ENCODE measurements at regions not wholly inside any gene's neighbourhood (a gene's known extent, or its start where the extent isn't known, plus 50 kb on each side); places are given as distances from the start of the nearest gene placed in this dataset.

DNA sequence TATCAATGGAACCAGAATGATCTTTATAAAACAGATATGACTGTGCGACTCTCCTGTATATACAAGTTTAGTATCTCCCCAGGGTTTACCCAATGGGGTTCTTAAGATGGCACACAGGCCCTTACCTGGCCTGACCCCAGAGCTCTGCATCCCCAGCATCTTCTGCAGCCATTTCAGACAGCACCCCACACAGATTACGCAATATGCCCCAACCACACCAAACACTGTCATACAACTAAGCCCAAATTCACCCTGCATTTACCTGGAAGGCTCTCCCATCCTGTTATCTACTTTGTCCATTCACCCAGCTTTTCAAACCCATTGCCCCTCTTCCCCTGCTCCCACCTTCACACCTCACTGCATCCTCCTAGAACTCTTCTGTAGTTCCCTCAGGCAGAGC lies 182.5 kb upstream of the API5 start:
- Histone ChIP-seq H3K36me3 (ENCODE audit: control insufficient read depth in 2 of 2, extremely low read depth in 1 of 2, insufficient read depth in 2 of 2, low read length in 2 of 2) (no peaks in the 10 kb centered on the region), H3K27ac (ENCODE audit: insufficient read depth, low read depth, low read length) (no peak overlapping the region), H2AFZ (ENCODE audit: low read depth, low read length) (no peak overlapping the region), H3K9ac (replicated peaks; ENCODE audit: extremely low read depth, insufficient read depth, low read length) (no peak overlapping the region), H3K9me3 (replicated peaks; ENCODE audit: control insufficient read depth, insufficient read depth, low read length) (no peaks in the 10 kb centered on the region), H3K79me2 (ENCODE audit: control insufficient read depth, insufficient read depth, low read length) (no peaks in the 10 kb centered on the region), H3K4me3 (replicated peaks in 1 of 3; ENCODE audit: insufficient read depth in 1 of 3, low read depth in 1 of 3, low read length in 3 of 3) (no peak overlapping the region), H3K4me1 (ENCODE audit: control insufficient read depth, extremely low read depth, insufficient read depth, low read length) (no peaks in the 10 kb centered on the region), H3K4me2 (ENCODE audit: insufficient read depth, low read length) (no peak overlapping the region), H3K27me3 (ENCODE audit: control insufficient read depth in 2 of 2, insufficient read depth in 2 of 2, low read length in 2 of 2) (no peaks in the 10 kb centered on the region), H4K20me1 (replicated peaks; ENCODE audit: control insufficient read depth, extremely low read depth, insufficient read depth, low read length) (no peaks in the 10 kb centered on the region), H3K9me1 (replicated peaks; ENCODE audit: control insufficient read depth, extremely low read depth, insufficient read depth, low read length) (no peaks in the 10 kb centered on the region)
- FAIRE-seq (no peak), DNase-seq (ENCODE audit: low read depth, low spot score) (no peak)
- dilution Hi-C loops (cut with MboI; ENCODE audit: extremely low pct_ligation_motif_present, low sequenced_read_pairs) (no loop called here), intact Hi-C loops (cut with micrococcal nuclease) (no loop called here)
- POLR2A ChIA-PET: no interaction called here
- BruUV-seq (replicated peaks): no TSS peak
- TF ChIP-seq CTCF (IDR thresholded peaks at IDR 0.05; ENCODE audit: extremely low read depth in 1 of 2, insufficient read depth in 1 of 2, low read depth in 1 of 2, low read length in 2 of 2) (no peak), MYC (IDR thresholded peaks at IDR 0.05; ENCODE audit: low read depth, low read length) (no peak), JUN (IDR thresholded peaks at IDR 0.05; ENCODE audit: borderline replicate concordance, insufficient read depth, insufficient read length, low read depth) (no peak)
- CTCF ChIA-PET: no interaction called here

DNA sequence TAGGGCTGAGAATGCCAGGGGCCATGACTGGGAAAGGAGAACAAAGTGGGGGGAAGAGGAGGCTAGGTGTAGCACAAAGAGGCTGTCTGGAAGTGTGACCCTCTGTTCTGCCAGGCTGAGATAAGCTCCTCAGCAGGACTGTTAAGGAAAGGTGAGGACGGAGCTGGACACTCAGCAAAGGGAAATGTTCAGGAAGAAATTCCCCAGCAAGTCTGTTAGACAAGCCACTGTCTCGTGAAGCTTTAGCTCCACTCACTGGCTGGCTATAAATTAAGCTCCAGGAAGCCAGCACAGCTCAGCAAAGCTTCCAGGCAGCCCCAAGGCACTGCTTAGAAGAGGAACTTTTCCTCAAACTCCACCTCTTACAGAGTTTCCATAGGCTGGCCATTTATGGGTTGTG lies 181.2 kb upstream of the API5 start:
- Histone ChIP-seq H3K36me3 (ENCODE audit: control insufficient read depth in 2 of 2, extremely low read depth in 1 of 2, insufficient read depth in 2 of 2, low read length in 2 of 2) (no peaks in the 10 kb centered on the region), H3K27ac (ENCODE audit: insufficient read depth, low read depth, low read length) (no peak overlapping the region), H3K79me2 (ENCODE audit: control insufficient read depth, insufficient read depth, low read length) (no peaks in the 10 kb centered on the region), H3K9ac (replicated peaks; ENCODE audit: extremely low read depth, insufficient read depth, low read length) (no peak overlapping the region), H3K4me3 (replicated peaks in 1 of 3; ENCODE audit: insufficient read depth in 1 of 3, low read depth in 1 of 3, low read length in 3 of 3) (no peak overlapping the region), H2AFZ (ENCODE audit: low read depth, low read length) (no peak overlapping the region), H3K9me3 (replicated peaks; ENCODE audit: control insufficient read depth, insufficient read depth, low read length) (no peaks in the 10 kb centered on the region), H3K4me1 (ENCODE audit: control insufficient read depth, extremely low read depth, insufficient read depth, low read length) (no peaks in the 10 kb centered on the region), H3K9me1 (replicated peaks; ENCODE audit: control insufficient read depth, extremely low read depth, insufficient read depth, low read length) (no peaks in the 10 kb centered on the region), H3K27me3 (ENCODE audit: control insufficient read depth in 2 of 2, insufficient read depth in 2 of 2, low read length in 2 of 2) (no peaks in the 10 kb centered on the region), H4K20me1 (replicated peaks; ENCODE audit: control insufficient read depth, extremely low read depth, insufficient read depth, low read length) (no peaks in the 10 kb centered on the region), H3K4me2 (ENCODE audit: insufficient read depth, low read length) (no peak overlapping the region)
- dilution Hi-C loops (cut with MboI; ENCODE audit: extremely low pct_ligation_motif_present, low sequenced_read_pairs): no loop called here
- no peak for DNase-seq (ENCODE audit: low read depth, low spot score)
- no TSS peak for BruUV-seq (replicated peaks)
- no peak for FAIRE-seq
- intact Hi-C loops (cut with micrococcal nuclease): no loop called here
- ChIA-PET CTCF (no interaction called here), POLR2A (no interaction called here)
- no peak for TF ChIP-seq MYC (IDR thresholded peaks at IDR 0.05; ENCODE audit: low read depth, low read length)
- TF ChIP-seq FOS (IDR thresholded peaks at IDR 0.05; ENCODE audit: borderline replicate concordance, insufficient read depth, low read length): no peak
- no peak for TF ChIP-seq POLR2A (IDR thresholded peaks at IDR 0.05; ENCODE audit: low read depth, low read length)
- TF ChIP-seq CTCF (IDR thresholded peaks at IDR 0.05; ENCODE audit: extremely low read depth in 1 of 2, insufficient read depth in 1 of 2, low read depth in 1 of 2, low read length in 2 of 2): no peak
- TF ChIP-seq MAX (IDR thresholded peaks at IDR 0.05; ENCODE audit: insufficient read depth, insufficient read length): no peak

Data from endothelial cell of umbilical vein (primary cell).